K562 (cell line): ENCODE measurements at regions not wholly inside any gene's neighbourhood (a gene's known extent, or its start where the extent isn't known, plus 50 kb on each side); places are given as distances from the start of the nearest gene placed in this dataset.
A peak's percentile ranks its signal among the peaks of the same experiment; 100 is the strongest.

Experiments used
- ATAC-seq: fragments of 200-7000 bp; cut with Tn5 transposase; 3 replicates; pipeline ENCODE4 v1.9.1; 2020; ENCODE audit warnings: moderate library complexity
- BruUV-seq: library from RNA; stranded (reverse); fragments of 400-500 nt; replicated peaks from 2 replicates; lab custom pipeline; 2021; lab: Mats Ljungman, UMichigan
- CTCF ChIA-PET: fragments of 300-600 bp; formaldehyde crosslinking; extraction: SDS; loops from one replicate; lab custom pipeline; 2021; ENCODE audit warnings: low intra/inter-chr PET ratio; lab: Yijun Ruan, JAX
- POLR2A ChIA-PET: fragments of 300-600, 350-650 bp; sonication (Branson Sonifier 250); formaldehyde crosslinking; extraction: SDS; loops from one replicate; lab custom pipeline; 2021; ENCODE audit warnings: antibody characterized with exemption, inconsistent platforms; lab: Yijun Ruan, JAX
- DNase-seq, 4 experiments: peaks; one replicate each; pipeline versions ENCODE4 v3.0.0 to v3.0.0-alpha.2; 2011 to 2018; ENCODE audit warnings: low spot score in 3 of 4, mixed read lengths in 3 of 4; ENCODE audit errors: extremely low read depth in 1 of 4
- FAIRE-seq: peaks from 2 replicates; lab custom pipeline; 2011; peaks lifted over from hg19 to GRCh38; lab: Jason Lieb, UNC
- H2AFZ ChIP-seq: 2 replicates; pipeline ENCODE4 v1.6.0; 2011; ENCODE audit warnings: low read depth, low read length, control low read depth, inconsistent platforms
- H3K27ac ChIP-seq: fragments of 200-600 bp; 3 replicates; pipeline ENCODE4 v1.8.0; 2011; ENCODE audit warnings: low read depth, mild to moderate bottlenecking, control low read depth, inconsistent platforms, low read length, moderate library complexity, mixed read lengths; ENCODE audit errors: extremely low read depth
- H3K27me3 ChIP-seq, 2 experiments: fragments of 300-600 bp in 1 of 2; 2 replicates in 1 of 2; 3 replicates in 1 of 2; pipeline versions ENCODE4 v1.6.0 to v1.8.0; 2011; ENCODE audit warnings: inconsistent platforms in 2 of 2, low read length in 2 of 2, mild to moderate bottlenecking in 1 of 2, mixed read lengths in 1 of 2, moderate library complexity in 1 of 2; ENCODE audit not compliant: control insufficient read depth in 2 of 2, insufficient read depth in 2 of 2
- H3K36me3 ChIP-seq: fragments of 300-600 bp; 3 replicates; pipeline ENCODE4 v1.8.0; 2011; ENCODE audit warnings: mild to moderate bottlenecking, low read length, inconsistent platforms; ENCODE audit not compliant: control insufficient read depth, insufficient read depth
- H3K4me1 ChIP-seq, 2 experiments: fragments of 200-600 bp in 1 of 2; replicated peaks in 1 of 2; 2 replicates in 1 of 2; 3 replicates in 1 of 2; pipeline versions ENCODE4 v1.5.1 to v1.8.0; 2011; ENCODE audit warnings: inconsistent platforms in 2 of 2, low read length in 2 of 2, mild to moderate bottlenecking in 1 of 2, mixed read lengths in 1 of 2, moderate library complexity in 1 of 2; ENCODE audit not compliant: control insufficient read depth in 2 of 2, insufficient read depth in 2 of 2
- H3K4me2 ChIP-seq: 2 replicates; pipeline ENCODE4 v1.6.1; 2011; ENCODE audit warnings: low read length, control low read depth, inconsistent platforms, mixed read lengths; ENCODE audit not compliant: insufficient read depth
- H3K4me3 ChIP-seq: fragments of 200-600 bp; sonication (generic), shearing (Covaris generic); 2 replicates; pipeline ENCODE4 v1.5.1; 2016; ENCODE audit warnings: control low read depth, inconsistent platforms
- H3K79me2 ChIP-seq: fragments of 200-600 bp; 3 replicates; pipeline ENCODE4 v1.8.0; 2011; ENCODE audit warnings: low read length, inconsistent platforms; ENCODE audit not compliant: control insufficient read depth, insufficient read depth
- H3K9ac ChIP-seq, 2 experiments: 2 replicates each; pipeline versions ENCODE4 v1.6.0 to v1.6.1; 2011; ENCODE audit warnings: low read depth in 2 of 2, low read length in 2 of 2, control low read depth in 1 of 2, inconsistent platforms in 1 of 2, mild to moderate bottlenecking in 1 of 2, mixed read lengths in 1 of 2; ENCODE audit not compliant: insufficient read depth in 1 of 2
- H3K9me1 ChIP-seq: one replicate; pipeline ENCODE4 v1.6.0; 2011; ENCODE audit warnings: inconsistent platforms, mild to moderate bottlenecking, low read length, moderate library complexity; ENCODE audit not compliant: control insufficient read depth, insufficient read depth
- H3K9me3 ChIP-seq: replicated peaks from 2 replicates; pipeline ENCODE4 v1.5.1; 2011; ENCODE audit warnings: low read depth, low read length, inconsistent platforms; ENCODE audit not compliant: control insufficient read depth, insufficient read depth
- H4K20me1 ChIP-seq: replicated peaks from 2 replicates; pipeline ENCODE4 v1.6.1; 2011; ENCODE audit warnings: low read length, inconsistent platforms, mixed read lengths; ENCODE audit not compliant: control insufficient read depth, insufficient read depth
- C11orf30 ChIP-seq: fragments of 450-650 bp; IDR thresholded peaks from 2 replicates; pipeline ENCODE4 v1.6.1; 2016; ENCODE audit warnings: low read depth, mild to moderate bottlenecking
- ETV1 ChIP-seq: fragments of 450-650 bp; conservative IDR thresholded peaks from 2 replicates; pipeline ENCODE4 v1.6.1; 2016; ENCODE audit warnings: missing genetic modification characterization, control low read depth, low read depth, missing compliant biosample characterization
- FOSL1 ChIP-seq: fragments of 200-800 bp; sonication (Bioruptor generic); conservative IDR thresholded peaks from 2 replicates; pipeline ENCODE4 v1.6.1; 2016; ENCODE audit warnings: missing genetic modification characterization, missing compliant biosample characterization
- HLTF ChIP-seq: fragments of 450-650 bp; IDR thresholded peaks from 2 replicates; pipeline ENCODE4 v1.6.1; 2016
- IFI16 ChIP-seq: fragments of 250-450 bp; sonication (Bioruptor Pico); IDR thresholded peaks from 2 replicates; pipeline ENCODE4 v2.1.2; 2022; ENCODE audit warnings: mild to moderate bottlenecking, inconsistent platforms
- KHSRP ChIP-seq: fragments of 450-650 bp; IDR thresholded peaks from 2 replicates; pipeline ENCODE4 v1.6.1; 2017
- L3MBTL2 ChIP-seq: fragments of 450-650 bp; IDR thresholded peaks from 2 replicates; pipeline ENCODE4 v1.6.1; 2016; ENCODE audit warnings: mild to moderate bottlenecking, moderate library complexity
- NFE2L1 ChIP-seq: fragments of 450-650 bp; IDR thresholded peaks from 2 replicates; pipeline ENCODE4 v1.6.1; 2016; ENCODE audit warnings: missing genetic modification characterization, low read depth, mild to moderate bottlenecking, missing compliant biosample characterization, moderate library complexity, borderline replicate concordance
- NFIC ChIP-seq: fragments of 450-650 bp; IDR thresholded peaks from 2 replicates; pipeline ENCODE4 v1.6.1; 2017; ENCODE audit warnings: mild to moderate bottlenecking, inconsistent platforms
- TCF7 ChIP-seq: sonication (generic); IDR thresholded peaks from 2 replicates; pipeline ENCODE4 v1.6.1; 2016; ENCODE audit warnings: antibody characterized with exemption, borderline replicate concordance
- ZNF239 ChIP-seq: fragments of 250-450 bp; sonication (Bioruptor Pico); IDR thresholded peaks from 2 replicates; pipeline ENCODE4 v1.4.0; 2020; ENCODE audit warnings: mild to moderate bottlenecking
- WGBS: fragments of 100-300 bp; shearing (Covaris generic); methylation state at CpG from one replicate; pipeline ENCODE4 v1.1.6; 2016; ENCODE audit warnings: low coverage, mixed read lengths; ENCODE audit not compliant: insufficient coverage; ENCODE audit errors: missing lambda C conversion rate; 5-methylcytosine and 5-hydroxymethylcytosine counted together
- in situ Hi-C: fragments of 300-500 bp; cut with MboI; formaldehyde crosslinking; loops from 4 replicates; pipeline ENCODE4 v1.15.0; 2018; ENCODE audit warnings: inconsistent platforms, mixed read lengths
- intact Hi-C: fragments of 100-400 bp; cut with micrococcal nuclease; formaldehyde crosslinking; loops from 2 replicates; pipeline ENCODE4 v1.14.2; 2022
- TF ChIP-seq, protein P1 (sequence below): fragments of 450-650 bp; IDR thresholded peaks from 2 replicates; pipeline ENCODE4 v1.6.1; 2018; ENCODE audit not compliant: partially characterized antibody
- TF ChIP-seq, protein P2 (sequence below): fragments of 250-450 bp; sonication (Bioruptor Pico); IDR thresholded peaks from 2 replicates; pipeline ENCODE4 v1.4.0; 2020

DNA sequence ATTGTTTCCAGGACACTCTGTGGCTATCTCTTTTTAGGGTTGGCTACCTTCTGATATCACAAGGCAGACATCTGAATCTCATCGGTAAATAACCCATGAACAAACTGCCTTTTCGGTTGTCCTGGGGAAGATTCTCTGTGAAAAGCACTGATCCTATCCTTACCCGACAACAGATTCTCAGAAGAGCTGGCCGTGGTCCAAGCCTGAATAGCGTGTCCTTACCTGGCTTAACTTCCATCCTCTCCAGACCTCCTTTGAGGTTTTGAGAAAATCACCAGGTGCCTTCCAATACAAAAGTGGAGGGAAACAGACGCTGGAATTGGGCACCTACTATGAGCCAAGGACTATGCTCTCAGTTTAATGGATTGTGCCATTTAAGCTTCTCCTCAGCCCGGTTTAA lies 87.4 kb upstream of the ARHGEF3 start:
- ChIA-PET POLR2A (no interaction called here), CTCF (no interaction called here)
- FAIRE-seq: no peak
- Histone ChIP-seq H2AFZ (no peak overlapping the region), H4K20me1 (no peaks in the 10 kb centered on the region), H3K4me3 (no peak overlapping the region), H3K9me3 (no peaks in the 10 kb centered on the region), H3K9ac (no peak overlapping the region), H3K9me1 (no peaks in the 10 kb centered on the region), H3K36me3 (no peaks in the 10 kb centered on the region), H3K27me3 (peaks cover 0 to 4% of the 10 kb centered on the region in 2 experiments; a peak in 4 of 5 replicates), H3K79me2 (no peaks in the 10 kb centered on the region), H3K4me2 (no peak overlapping the region), H3K27ac (no peak overlapping the region), H3K4me1 (no peaks in the 10 kb centered on the region)
- intact Hi-C loops: no loop called here
- in situ Hi-C loops: no loop called here
- TF ChIP-seq NFIC: peak; percentile 25; the same call in 1 of the 2 replicates
- TF ChIP-seq FOSL1 (tag): no peak
- ATAC-seq: no peak
- BruUV-seq: no TSS peak
- 6% methylated on average over 7 of the region's 7 CpGs for WGBS
- peak in 1 of 4 experiments; percentile 9 for DNase-seq

DNA sequence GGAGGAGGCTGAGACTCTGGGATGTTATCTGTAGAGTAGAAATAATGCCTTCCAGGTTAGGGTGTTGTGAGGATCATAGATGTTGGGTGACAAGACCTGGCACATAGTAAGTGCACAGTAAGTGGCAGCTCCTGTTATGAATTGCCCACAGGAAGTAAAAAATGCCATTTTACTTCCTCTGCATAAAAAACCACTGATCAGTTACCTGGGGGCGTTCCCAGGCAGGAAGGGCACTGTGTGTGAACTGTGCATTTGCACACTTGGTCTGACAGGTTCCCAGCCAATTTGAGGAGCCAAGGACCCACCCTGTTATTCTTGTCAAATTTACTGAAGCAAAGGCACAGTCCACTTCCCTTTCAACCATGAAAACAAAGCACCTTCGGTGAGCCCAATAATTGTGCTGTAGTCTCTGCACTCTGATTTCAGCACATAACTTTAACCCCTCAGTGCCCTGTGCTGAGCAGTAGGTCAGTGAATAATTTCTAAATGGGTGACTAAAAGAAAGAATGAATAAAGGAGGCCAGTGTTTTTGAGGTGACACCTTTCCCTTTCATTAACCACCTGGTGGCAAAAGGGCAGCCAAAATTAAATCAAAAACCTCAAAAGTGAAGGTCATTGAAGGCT lies 85.8 kb upstream of the ARHGEF3 start:
- Histone ChIP-seq H3K27me3 (peaks cover 0 to 4% of the 10 kb centered on the region in 2 experiments; a peak in 4 of 5 replicates), H4K20me1 (no peaks in the 10 kb centered on the region), H3K4me2 (no peak overlapping the region), H3K9ac (no peak overlapping the region), H3K4me3 (no peak overlapping the region), H3K27ac (no peak overlapping the region), H3K9me1 (no peaks in the 10 kb centered on the region), H3K4me1 (no peaks in the 10 kb centered on the region), H3K9me3 (no peaks in the 10 kb centered on the region), H2AFZ (no peak overlapping the region), H3K36me3 (no peaks in the 10 kb centered on the region), H3K79me2 (no peaks in the 10 kb centered on the region)
- DNase-seq (no peak), ATAC-seq (no peak), FAIRE-seq (no peak)
- ChIA-PET POLR2A (no interaction called here), CTCF (no interaction called here)
- BruUV-seq: no TSS peak
- intact Hi-C loops: no loop called here
- in situ Hi-C loops: no loop called here
- 0% methylated on average over 2 of the region's 2 CpGs for WGBS
- TF ChIP-seq NFE2L1 (tag) (no peak), HLTF (no peak), IFI16 (CRISPR knock-in tag) (no peak), ETV1 (tag) (no peak), L3MBTL2 (no peak), ZNF239 (CRISPR knock-in tag) (no peak), TCF7 (no peak), KHSRP (no peak), C11orf30 (no peak), NFIC (no peak)
- TF ChIP-seq, protein P1, sequence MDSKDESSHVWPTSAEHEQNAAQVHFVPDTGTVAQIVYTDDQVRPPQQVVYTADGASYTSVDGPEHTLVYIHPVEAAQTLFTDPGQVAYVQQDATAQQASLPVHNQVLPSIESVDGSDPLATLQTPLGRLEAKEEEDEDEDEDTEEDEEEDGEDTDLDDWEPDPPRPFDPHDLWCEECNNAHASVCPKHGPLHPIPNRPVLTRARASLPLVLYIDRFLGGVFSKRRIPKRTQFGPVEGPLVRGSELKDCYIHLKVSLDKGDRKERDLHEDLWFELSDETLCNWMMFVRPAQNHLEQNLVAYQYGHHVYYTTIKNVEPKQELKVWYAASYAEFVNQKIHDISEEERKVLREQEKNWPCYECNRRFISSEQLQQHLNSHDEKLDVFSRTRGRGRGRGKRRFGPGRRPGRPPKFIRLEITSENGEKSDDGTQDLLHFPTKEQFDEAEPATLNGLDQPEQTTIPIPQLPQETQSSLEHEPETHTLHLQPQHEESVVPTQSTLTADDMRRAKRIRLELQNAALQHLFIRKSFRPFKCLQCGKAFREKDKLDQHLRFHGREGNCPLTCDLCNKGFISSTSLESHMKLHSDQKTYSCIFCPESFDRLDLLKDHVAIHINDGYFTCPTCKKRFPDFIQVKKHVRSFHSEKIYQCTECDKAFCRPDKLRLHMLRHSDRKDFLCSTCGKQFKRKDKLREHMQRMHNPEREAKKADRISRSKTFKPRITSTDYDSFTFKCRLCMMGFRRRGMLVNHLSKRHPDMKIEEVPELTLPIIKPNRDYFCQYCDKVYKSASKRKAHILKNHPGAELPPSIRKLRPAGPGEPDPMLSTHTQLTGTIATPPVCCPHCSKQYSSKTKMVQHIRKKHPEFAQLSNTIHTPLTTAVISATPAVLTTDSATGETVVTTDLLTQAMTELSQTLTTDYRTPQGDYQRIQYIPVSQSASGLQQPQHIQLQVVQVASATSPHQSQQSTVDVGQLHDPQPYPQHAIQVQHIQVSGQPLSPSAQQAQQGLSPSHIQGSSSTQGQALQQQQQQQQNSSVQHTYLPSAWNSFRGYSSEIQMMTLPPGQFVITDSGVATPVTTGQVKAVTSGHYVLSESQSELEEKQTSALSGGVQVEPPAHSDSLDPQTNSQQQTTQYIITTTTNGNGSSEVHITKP: no peak
- TF ChIP-seq, protein P2, sequence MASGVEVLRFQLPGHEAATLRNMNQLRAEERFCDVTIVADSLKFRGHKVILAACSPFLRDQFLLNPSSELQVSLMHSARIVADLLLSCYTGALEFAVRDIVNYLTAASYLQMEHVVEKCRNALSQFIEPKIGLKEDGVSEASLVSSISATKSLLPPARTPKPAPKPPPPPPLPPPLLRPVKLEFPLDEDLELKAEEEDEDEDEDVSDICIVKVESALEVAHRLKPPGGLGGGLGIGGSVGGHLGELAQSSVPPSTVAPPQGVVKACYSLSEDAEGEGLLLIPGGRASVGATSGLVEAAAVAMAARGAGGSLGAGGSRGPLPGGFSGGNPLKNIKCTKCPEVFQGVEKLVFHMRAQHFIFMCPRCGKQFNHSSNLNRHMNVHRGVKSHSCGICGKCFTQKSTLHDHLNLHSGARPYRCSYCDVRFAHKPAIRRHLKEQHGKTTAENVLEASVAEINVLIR: no peak
